ENCODE measurements at regions not wholly inside any gene's neighbourhood (a gene's known extent, or its start where the extent isn't known, plus 50 kb on each side); places are given as distances from the start of the nearest gene placed in this dataset.

- no peak overlapping the region for H3K4me3 Mint-ChIP-seq
- WGBS (ENCODE audit: insufficient coverage) = 83% methylated on average over 1 of the region's 3 CpGs
- ATAC-seq (ENCODE audit: low read depth) (no peak), DNase-seq (no peak)
- TF ChIP-seq CTCF (IDR thresholded peaks at IDR 0.05) (no peak), EZH2 (IDR thresholded peaks at IDR 0.05; ENCODE audit: borderline replicate concordance, insufficient read depth, low read depth, low read length, poor library complexity, severe bottlenecking) (no peak)
- H3K9me3 ChIP-seq (ENCODE audit: control extremely low read depth in 1 of 3, control insufficient read depth in 2 of 3, insufficient read depth in 1 of 3, low read length in 2 of 3) = peaks cover 0 to 7% (median 2%) of the 10 kb centered on the region in 3 donors
- H3K79me2 ChIP-seq (ENCODE audit: control insufficient read depth, insufficient read depth, low read length) = no peaks in the 10 kb centered on the region
- H4K20me1 ChIP-seq (ENCODE audit: control insufficient read depth, insufficient read depth, low read length, poor library complexity, severe bottlenecking) = no peaks in the 10 kb centered on the region
- CTCF ChIA-PET = no interaction called here
- POLR2A ChIA-PET = no interaction called here
- no peak overlapping the region for H3K4me2 ChIP-seq (replicated peaks; ENCODE audit: low read depth, low read length, poor library complexity, severe bottlenecking)
- H3K27ac Mint-ChIP-seq = no peak overlapping the region
- no peaks in the 10 kb centered on the region for H3K27me3 Mint-ChIP-seq
- H3K4me3 ChIP-seq (ENCODE audit: control extremely low read depth in 1 of 5, extremely low read depth in 1 of 5, insufficient read depth in 1 of 5, low read depth in 2 of 5, low read length in 4 of 5) = no peak overlapping the region
- intact Hi-C loops (cut with micrococcal nuclease) = no loop called here
- no peak overlapping the region for H3K9ac ChIP-seq (ENCODE audit: low read length)
- peaks cover 7% of the 10 kb centered on the region for H3K9me3 Mint-ChIP-seq (ENCODE audit: insufficient read depth)
- H3K4me1 ChIP-seq (ENCODE audit: control insufficient read depth in 2 of 2, insufficient read depth in 2 of 2, low read length in 2 of 2) = no peaks in the 10 kb centered on the region
- no peak overlapping the region for H3K27ac ChIP-seq (ENCODE audit: low read length in 2 of 2)
- no peaks in the 10 kb centered on the region for H3K27me3 ChIP-seq (replicated peaks in 1 of 4; ENCODE audit: control extremely low read depth in 1 of 4, control insufficient read depth in 3 of 4, insufficient read depth in 4 of 4, low read length in 3 of 4)
- H3K4me1 Mint-ChIP-seq = no peaks in the 10 kb centered on the region
- H2AFZ ChIP-seq (ENCODE audit: insufficient read depth, low read depth, low read length, poor library complexity, severe bottlenecking) = no peak overlapping the region
- no peaks in the 10 kb centered on the region for H3K36me3 ChIP-seq (replicated peaks in 1 of 2; ENCODE audit: control extremely low read depth in 1 of 2, control insufficient read depth in 1 of 2, extremely low read depth in 1 of 2, insufficient read depth in 2 of 2, low read length in 1 of 2)
Measured at GRCh38 chr18:4541588-4541987, 86.5 kb upstream of the DLGAP1 start.

- H3K27me3 ChIP-seq (replicated peaks in 1 of 4; ENCODE audit: control extremely low read depth in 1 of 4, control insufficient read depth in 3 of 4, insufficient read depth in 4 of 4, low read length in 3 of 4) = no peaks in the 10 kb centered on the region
- no peaks in the 10 kb centered on the region for H4K20me1 ChIP-seq (ENCODE audit: control insufficient read depth, insufficient read depth, low read length, poor library complexity, severe bottlenecking)
- H3K4me2 ChIP-seq (replicated peaks; ENCODE audit: low read depth, low read length, poor library complexity, severe bottlenecking) = no peak overlapping the region
- H3K79me2 ChIP-seq (ENCODE audit: control insufficient read depth, insufficient read depth, low read length) = no peaks in the 10 kb centered on the region
- intact Hi-C loops (cut with micrococcal nuclease) = no loop called here
- no peak overlapping the region for H3K4me3 ChIP-seq (ENCODE audit: control extremely low read depth in 1 of 5, extremely low read depth in 1 of 5, insufficient read depth in 1 of 5, low read depth in 2 of 5, low read length in 4 of 5)
- no peaks in the 10 kb centered on the region for H3K27me3 Mint-ChIP-seq
- TF ChIP-seq EZH2 (IDR thresholded peaks at IDR 0.05; ENCODE audit: borderline replicate concordance, insufficient read depth, low read depth, low read length, poor library complexity, severe bottlenecking) (no peak), CTCF (IDR thresholded peaks at IDR 0.05) (no peak)
- peaks cover 11% of the 10 kb centered on the region for H3K9me3 Mint-ChIP-seq (ENCODE audit: insufficient read depth)
- no peak overlapping the region for H3K4me3 Mint-ChIP-seq
- no peak overlapping the region for H3K9ac ChIP-seq (ENCODE audit: low read length)
- H2AFZ ChIP-seq (ENCODE audit: insufficient read depth, low read depth, low read length, poor library complexity, severe bottlenecking) = no peak overlapping the region
- no peak for ATAC-seq (ENCODE audit: low read depth)
- H3K27ac ChIP-seq (ENCODE audit: low read length in 2 of 2) = no peak overlapping the region
- H3K9me3 ChIP-seq (ENCODE audit: control extremely low read depth in 1 of 3, control insufficient read depth in 2 of 3, insufficient read depth in 1 of 3, low read length in 2 of 3) = peaks cover 0 to 19% (median 5%) of the 10 kb centered on the region in 3 donors
- no peaks in the 10 kb centered on the region for H3K4me1 ChIP-seq (ENCODE audit: control insufficient read depth in 2 of 2, insufficient read depth in 2 of 2, low read length in 2 of 2)
- ChIA-PET CTCF (no interaction called here), POLR2A (no interaction called here)
- no peaks in the 10 kb centered on the region for H3K36me3 ChIP-seq (replicated peaks in 1 of 2; ENCODE audit: control extremely low read depth in 1 of 2, control insufficient read depth in 1 of 2, extremely low read depth in 1 of 2, insufficient read depth in 2 of 2, low read length in 1 of 2)
- no peaks in the 10 kb centered on the region for H3K4me1 Mint-ChIP-seq
- DNase-seq = no peak
- no peak overlapping the region for H3K27ac Mint-ChIP-seq
Measured at GRCh38 chr18:4536447-4536846, 81.3 kb upstream of the DLGAP1 start.

All from B cell (primary cell).